Neural cell (in vitro differentiated cells): ENCODE measurements at regions not wholly inside any gene's neighbourhood (a gene's known extent, or its start where the extent isn't known, plus 50 kb on each side); places are given as distances from the start of the nearest gene placed in this dataset.

ENCODE experiments used
- H2AFZ ChIP-seq: fragments of 200-600, 300-800 bp; sonication (generic), shearing (Covaris generic); 2 replicates; pipeline ENCODE4 v1.6.0; 2014; ENCODE audit warnings: low read depth, mild to moderate bottlenecking, antibody characterized with exemption, low read length, moderate library complexity
- H3F3A ChIP-seq: fragments of 200-600 bp; shearing (Covaris generic); 2 replicates; pipeline ENCODE4 v1.6.1; 2016; ENCODE audit warnings: mild to moderate bottlenecking, moderate library complexity, mixed read lengths, antibody characterized with exemption, low read length; ENCODE audit not compliant: insufficient read depth, poor library complexity, severe bottlenecking
- H3K27ac ChIP-seq: fragments of 200-600, 300-800 bp; sonication (generic), shearing (Covaris generic); 2 replicates; pipeline ENCODE4 v1.5.1; 2014; ENCODE audit warnings: mild to moderate bottlenecking, low read length, moderate library complexity
- H3K27me3 ChIP-seq: fragments of 300-800, 200-600 bp; sonication (generic), shearing (Covaris generic); 2 replicates; pipeline ENCODE4 v1.6.0; 2014; ENCODE audit warnings: mild to moderate bottlenecking, low read depth, low read length, moderate library complexity; ENCODE audit not compliant: insufficient read depth
- H3K36me3 ChIP-seq: fragments of 300-800, 200-600 bp; sonication (generic), shearing (Covaris generic); 2 replicates; pipeline ENCODE4 v1.5.1; 2014; ENCODE audit warnings: mild to moderate bottlenecking, antibody characterized with exemption, low read length, moderate library complexity; ENCODE audit not compliant: insufficient read depth
- H3K4me2 ChIP-seq: fragments of 300-800, 200-600 bp; sonication (generic), shearing (Covaris generic); 2 replicates; pipeline ENCODE4 v1.6.0; 2014; ENCODE audit warnings: mild to moderate bottlenecking, low read length
- H3K4me3 ChIP-seq: fragments of 300-800, 200-600 bp; sonication (generic), shearing (Covaris generic); 2 replicates; pipeline ENCODE4 v1.5.1; 2014; ENCODE audit warnings: mild to moderate bottlenecking, low read length, moderate library complexity
- H3K79me2 ChIP-seq: fragments of 200-600 bp; shearing (Covaris generic); replicated peaks from 2 replicates; pipeline ENCODE4 v1.6.0; 2014; ENCODE audit warnings: mild to moderate bottlenecking, low read length, moderate library complexity; ENCODE audit not compliant: insufficient read depth
- H3K9ac ChIP-seq: fragments of 300-800, 200-600 bp; sonication (generic), shearing (Covaris generic); 2 replicates; pipeline ENCODE4 v1.6.1; 2016; ENCODE audit warnings: mild to moderate bottlenecking, low read length, mixed read lengths
- H3K9me2 ChIP-seq: fragments of 200-600 bp; shearing (Covaris generic); 2 replicates; pipeline ENCODE4 v1.6.1; 2016; ENCODE audit warnings: mild to moderate bottlenecking, low read length, mixed read lengths; ENCODE audit not compliant: insufficient read depth
- H3K9me3 ChIP-seq: fragments of 200-600, 300-800 bp; sonication (generic), shearing (Covaris generic); 2 replicates; pipeline ENCODE4 v1.6.1; 2016; ENCODE audit warnings: mild to moderate bottlenecking, mixed run types, low read length, moderate library complexity, mixed read lengths
- H4K20me1 ChIP-seq: fragments of 200-600 bp; shearing (Covaris generic); 2 replicates; pipeline ENCODE4 v1.6.1; 2016; ENCODE audit warnings: mild to moderate bottlenecking, mixed run types; ENCODE audit not compliant: insufficient read depth
- CTCF ChIP-seq: fragments of 450-650 bp; IDR thresholded peaks from 2 replicates; pipeline ENCODE4 v1.5.1; 2014; ENCODE audit warnings: antibody characterized with exemption, mild to moderate bottlenecking, moderate library complexity; ENCODE audit not compliant: poor library complexity, severe bottlenecking
- EP300 ChIP-seq: fragments of 450-650 bp; conservative IDR thresholded peaks from 2 replicates; pipeline ENCODE4 v1.6.1; 2014; ENCODE audit warnings: antibody characterized with exemption, mild to moderate bottlenecking, moderate library complexity; ENCODE audit not compliant: poor library complexity, severe bottlenecking
- EZH2 ChIP-seq: fragments of 200-600, 300-800 bp; shearing (Covaris generic), sonication (generic); IDR thresholded peaks from 2 replicates; pipeline ENCODE4 v1.6.1; 2014; ENCODE audit warnings: antibody characterized with exemption, low read length, borderline replicate concordance, mild to moderate bottlenecking; ENCODE audit not compliant: insufficient read depth, poor library complexity, severe bottlenecking
- MXI1 ChIP-seq: fragments of 450-650 bp; conservative IDR thresholded peaks from 2 replicates; pipeline ENCODE4 v1.6.1; 2014; ENCODE audit warnings: antibody characterized with exemption, mild to moderate bottlenecking; ENCODE audit not compliant: poor library complexity, severe bottlenecking
- POLR2AphosphoS5 ChIP-seq: IDR thresholded peaks from 2 replicates; pipeline ENCODE4 v1.6.1; 2012
- RAD21 ChIP-seq: fragments of 450-650 bp; conservative IDR thresholded peaks from 2 replicates; pipeline ENCODE4 v1.6.1; 2014; ENCODE audit warnings: antibody characterized with exemption, mild to moderate bottlenecking, moderate library complexity
- REST ChIP-seq: IDR thresholded peaks from 2 replicates; pipeline ENCODE4 v1.6.1; 2012; ENCODE audit warnings: borderline replicate concordance
- SMC3 ChIP-seq: fragments of 450-650 bp; conservative IDR thresholded peaks from 2 replicates; pipeline ENCODE4 v1.6.1; 2014; ENCODE audit warnings: antibody characterized with exemption, mild to moderate bottlenecking, moderate library complexity; ENCODE audit not compliant: poor library complexity
- TAF1 ChIP-seq: IDR thresholded peaks from 2 replicates; pipeline ENCODE4 v1.6.1; 2012; ENCODE audit warnings: low read depth

GRCh38 chr2:13057671-13058070 lies 340.9 kb downstream of the TRIB2 start:
- no peak for TF ChIP-seq SMC3
- no peak for TF ChIP-seq EZH2
- no peak for TF ChIP-seq REST
- no peak for TF ChIP-seq CTCF
- no peak for TF ChIP-seq EP300
- TF ChIP-seq TAF1 = no peak
- TF ChIP-seq MXI1 = no peak
- TF ChIP-seq POLR2AphosphoS5 = no peak
- no peak for TF ChIP-seq RAD21
- no peaks in the 10 kb centered on the region for H3K27me3 ChIP-seq
- H3K9me3 ChIP-seq = no peaks in the 10 kb centered on the region
- H3K36me3 ChIP-seq = no peaks in the 10 kb centered on the region
- H3K9ac ChIP-seq = no peak overlapping the region
- H4K20me1 ChIP-seq = no peaks in the 10 kb centered on the region
- no peaks in the 10 kb centered on the region for H3K79me2 ChIP-seq
- H3F3A ChIP-seq = no peaks in the 10 kb centered on the region
- no peak overlapping the region for H3K4me2 ChIP-seq
- no peaks in the 10 kb centered on the region for H3K9me2 ChIP-seq
- no peak overlapping the region for H3K27ac ChIP-seq
- no peak overlapping the region for H2AFZ ChIP-seq
- no peak overlapping the region for H3K4me3 ChIP-seq

- Histone ChIP-seq H3K4me2 (no peak overlapping the region), H3K9me2 (no peaks in the 10 kb centered on the region), H3K27ac (no peak overlapping the region), H3K27me3 (no peaks in the 10 kb centered on the region), H3K9me3 (no peaks in the 10 kb centered on the region), H3F3A (no peaks in the 10 kb centered on the region), H3K36me3 (no peaks in the 10 kb centered on the region), H2AFZ (no peak overlapping the region), H3K9ac (no peak overlapping the region), H4K20me1 (no peaks in the 10 kb centered on the region), H3K79me2 (no peaks in the 10 kb centered on the region), H3K4me3 (no peak overlapping the region)
- TF ChIP-seq MXI1 = no peak
- TF ChIP-seq SMC3 = no peak
- no peak for TF ChIP-seq REST
These were observed 349.9 kb downstream of the TRIB2 start for GRCh38 chr2:13066676-13067075.
